ENCODE measurements at regions not wholly inside any gene's neighbourhood (a gene's known extent, or its start where the extent isn't known, plus 50 kb on each side); places are given as distances from the start of the nearest gene placed in this dataset.

- TF ChIP-seq, protein P1, sequence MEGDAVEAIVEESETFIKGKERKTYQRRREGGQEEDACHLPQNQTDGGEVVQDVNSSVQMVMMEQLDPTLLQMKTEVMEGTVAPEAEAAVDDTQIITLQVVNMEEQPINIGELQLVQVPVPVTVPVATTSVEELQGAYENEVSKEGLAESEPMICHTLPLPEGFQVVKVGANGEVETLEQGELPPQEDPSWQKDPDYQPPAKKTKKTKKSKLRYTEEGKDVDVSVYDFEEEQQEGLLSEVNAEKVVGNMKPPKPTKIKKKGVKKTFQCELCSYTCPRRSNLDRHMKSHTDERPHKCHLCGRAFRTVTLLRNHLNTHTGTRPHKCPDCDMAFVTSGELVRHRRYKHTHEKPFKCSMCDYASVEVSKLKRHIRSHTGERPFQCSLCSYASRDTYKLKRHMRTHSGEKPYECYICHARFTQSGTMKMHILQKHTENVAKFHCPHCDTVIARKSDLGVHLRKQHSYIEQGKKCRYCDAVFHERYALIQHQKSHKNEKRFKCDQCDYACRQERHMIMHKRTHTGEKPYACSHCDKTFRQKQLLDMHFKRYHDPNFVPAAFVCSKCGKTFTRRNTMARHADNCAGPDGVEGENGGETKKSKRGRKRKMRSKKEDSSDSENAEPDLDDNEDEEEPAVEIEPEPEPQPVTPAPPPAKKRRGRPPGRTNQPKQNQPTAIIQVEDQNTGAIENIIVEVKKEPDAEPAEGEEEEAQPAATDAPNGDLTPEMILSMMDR (conservative IDR thresholded peaks at IDR 0.05; ENCODE audit: low read depth, low read length): no peak
- no peak for TF ChIP-seq EZH2 (IDR thresholded peaks at IDR 0.05; ENCODE audit: low read length, unreplicated experiment)
Observed at GRCh38 chr2:75256485-75256884, 57.2 kb upstream of the TACR1 start.
